HepG2 (cell line): ENCODE measurements at regions not wholly inside any gene's neighbourhood (a gene's known extent, or its start where the extent isn't known, plus 50 kb on each side); places are given as distances from the start of the nearest gene placed in this dataset.

Experiments
- AGO2 ChIP-seq: fragments of 200-400 bp; formaldehyde crosslinking; optimal IDR thresholded peaks from 2 replicates; pipeline ENCODE3; 2017; ENCODE audit warnings: mild to moderate bottlenecking, low read depth, low read length, moderate library complexity
- HNF4A ChIP-seq: sonication (generic); formaldehyde crosslinking; IDR thresholded peaks from 2 replicates; pipeline ENCODE4 v1.4.0; 2020; ENCODE audit warnings: missing genetic modification reagents
- NAIF1 ChIP-seq: sonication (generic); formaldehyde crosslinking; IDR thresholded peaks from 2 replicates; pipeline ENCODE4 v1.5.0; 2020; ENCODE audit warnings: mild to moderate bottlenecking, missing genetic modification reagents, borderline replicate concordance
- SOX6 ChIP-seq, 2 experiments: fragments of 450-650 bp in 1 of 2; sonication (generic) in 1 of 2; formaldehyde crosslinking in 1 of 2; IDR thresholded peaks; 2 replicates each; pipeline versions ENCODE4 v1.4.0 to v1.6.1; 2017 to 2020; ENCODE audit warnings: antibody characterized with exemption in 1 of 2, mild to moderate bottlenecking in 1 of 2, missing genetic modification reagents in 1 of 2
- SRY ChIP-seq: sonication (generic); formaldehyde crosslinking; IDR thresholded peaks from 2 replicates; pipeline ENCODE4 v1.8.0; 2022; ENCODE audit warnings: mild to moderate bottlenecking, missing genetic modification reagents
- ZNF232 ChIP-seq: sonication (generic); formaldehyde crosslinking; IDR thresholded peaks from 2 replicates; pipeline ENCODE4 v1.4.0; 2020; ENCODE audit warnings: missing genetic modification reagents, borderline replicate concordance
- ZNF75D ChIP-seq: sonication (generic); formaldehyde crosslinking; IDR thresholded peaks from 2 replicates; pipeline ENCODE4 v1.8.1; 2023; ENCODE audit warnings: missing genetic modification reagents, mild to moderate bottlenecking, borderline replicate concordance
- TF ChIP-seq, protein P1 (sequence below), 2 experiments: fragments of 450-650 bp in 1 of 2; sonication (generic) in 1 of 2; formaldehyde crosslinking; IDR thresholded peaks; 2 replicates each; pipeline versions ENCODE4 v1.5.0 to v1.8.0; 2020 to 2022; ENCODE audit warnings: mild to moderate bottlenecking in 1 of 2, missing genetic modification reagents in 1 of 2
- TF ChIP-seq, protein P2 (sequence below): IDR thresholded peaks from 2 replicates; pipeline ENCODE4 v1.4.0; 2020; ENCODE audit warnings: mild to moderate bottlenecking, missing genetic modification reagents

DNA sequence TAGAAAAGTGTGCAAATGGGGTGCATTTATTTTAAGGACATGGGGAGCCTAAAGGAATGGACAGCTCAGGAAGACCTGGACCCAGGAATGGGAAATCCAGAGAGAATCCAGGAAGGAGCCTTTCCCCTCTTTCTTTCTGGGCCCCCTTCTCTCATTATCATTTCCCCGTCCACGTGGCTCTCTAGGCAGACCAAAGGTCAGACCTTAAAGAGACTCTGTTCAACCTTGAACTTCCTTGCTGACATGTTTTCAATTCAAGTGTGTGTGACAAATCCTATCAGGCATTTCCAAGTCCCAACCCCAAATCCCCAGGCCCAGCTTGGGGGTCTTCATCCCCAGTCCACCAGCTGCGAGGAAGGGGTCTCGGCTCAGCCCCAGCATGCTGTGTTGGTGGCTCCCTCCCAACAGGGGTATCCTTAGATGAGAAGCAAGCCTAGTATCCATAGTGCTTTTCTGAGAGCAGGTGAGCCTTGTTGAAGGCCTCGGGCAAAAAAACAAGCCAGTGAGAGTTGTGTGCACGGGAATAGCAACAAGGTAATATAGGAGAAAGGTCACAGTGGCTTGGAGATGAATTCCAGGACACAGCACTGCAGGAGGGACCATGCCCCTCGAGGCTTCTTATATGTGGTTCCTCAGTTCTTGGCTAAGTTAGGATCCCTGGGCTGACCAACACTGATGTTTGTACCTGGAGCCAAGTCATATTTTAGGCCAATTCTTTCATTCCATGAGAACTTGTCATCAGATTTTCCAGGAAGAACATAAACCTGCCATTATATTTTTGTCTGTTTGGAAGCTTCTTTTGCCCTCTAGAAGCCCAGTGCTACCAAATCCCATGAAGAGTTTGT lies 130.0 kb downstream of the ASB7 start (continued):
- TF ChIP-seq, protein P1, sequence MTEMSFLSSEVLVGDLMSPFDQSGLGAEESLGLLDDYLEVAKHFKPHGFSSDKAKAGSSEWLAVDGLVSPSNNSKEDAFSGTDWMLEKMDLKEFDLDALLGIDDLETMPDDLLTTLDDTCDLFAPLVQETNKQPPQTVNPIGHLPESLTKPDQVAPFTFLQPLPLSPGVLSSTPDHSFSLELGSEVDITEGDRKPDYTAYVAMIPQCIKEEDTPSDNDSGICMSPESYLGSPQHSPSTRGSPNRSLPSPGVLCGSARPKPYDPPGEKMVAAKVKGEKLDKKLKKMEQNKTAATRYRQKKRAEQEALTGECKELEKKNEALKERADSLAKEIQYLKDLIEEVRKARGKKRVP (CRISPR knock-in tag; IDR thresholded peaks at IDR 0.05): no peak
- TF ChIP-seq AGO2: no peak
- TF ChIP-seq SRY (CRISPR knock-in tag): no peak
- TF ChIP-seq ZNF75D (CRISPR knock-in tag): no peak
- peak; percentile 54; the same call in 1 of the 2 replicates for TF ChIP-seq HNF4A
- no peak for TF ChIP-seq ZNF232
- TF ChIP-seq SOX6 (IDR thresholded peaks at IDR 0.05): no peak
- TF ChIP-seq SOX6 (CRISPR knock-in tag; IDR thresholded peaks at IDR 0.05): 0 out of 2 replicates have a peak, but pooled peaks have one; percentile 18
- TF ChIP-seq, protein P2, sequence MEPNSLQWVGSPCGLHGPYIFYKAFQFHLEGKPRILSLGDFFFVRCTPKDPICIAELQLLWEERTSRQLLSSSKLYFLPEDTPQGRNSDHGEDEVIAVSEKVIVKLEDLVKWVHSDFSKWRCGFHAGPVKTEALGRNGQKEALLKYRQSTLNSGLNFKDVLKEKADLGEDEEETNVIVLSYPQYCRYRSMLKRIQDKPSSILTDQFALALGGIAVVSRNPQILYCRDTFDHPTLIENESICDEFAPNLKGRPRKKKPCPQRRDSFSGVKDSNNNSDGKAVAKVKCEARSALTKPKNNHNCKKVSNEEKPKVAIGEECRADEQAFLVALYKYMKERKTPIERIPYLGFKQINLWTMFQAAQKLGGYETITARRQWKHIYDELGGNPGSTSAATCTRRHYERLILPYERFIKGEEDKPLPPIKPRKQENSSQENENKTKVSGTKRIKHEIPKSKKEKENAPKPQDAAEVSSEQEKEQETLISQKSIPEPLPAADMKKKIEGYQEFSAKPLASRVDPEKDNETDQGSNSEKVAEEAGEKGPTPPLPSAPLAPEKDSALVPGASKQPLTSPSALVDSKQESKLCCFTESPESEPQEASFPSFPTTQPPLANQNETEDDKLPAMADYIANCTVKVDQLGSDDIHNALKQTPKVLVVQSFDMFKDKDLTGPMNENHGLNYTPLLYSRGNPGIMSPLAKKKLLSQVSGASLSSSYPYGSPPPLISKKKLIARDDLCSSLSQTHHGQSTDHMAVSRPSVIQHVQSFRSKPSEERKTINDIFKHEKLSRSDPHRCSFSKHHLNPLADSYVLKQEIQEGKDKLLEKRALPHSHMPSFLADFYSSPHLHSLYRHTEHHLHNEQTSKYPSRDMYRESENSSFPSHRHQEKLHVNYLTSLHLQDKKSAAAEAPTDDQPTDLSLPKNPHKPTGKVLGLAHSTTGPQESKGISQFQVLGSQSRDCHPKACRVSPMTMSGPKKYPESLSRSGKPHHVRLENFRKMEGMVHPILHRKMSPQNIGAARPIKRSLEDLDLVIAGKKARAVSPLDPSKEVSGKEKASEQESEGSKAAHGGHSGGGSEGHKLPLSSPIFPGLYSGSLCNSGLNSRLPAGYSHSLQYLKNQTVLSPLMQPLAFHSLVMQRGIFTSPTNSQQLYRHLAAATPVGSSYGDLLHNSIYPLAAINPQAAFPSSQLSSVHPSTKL (CRISPR knock-in tag): peak; percentile 42
- no peak for TF ChIP-seq NAIF1 (CRISPR knock-in tag)
